GM18519 (cell line): ENCODE measurements at regions not wholly inside any gene's neighbourhood (a gene's known extent, or its start where the extent isn't known, plus 50 kb on each side); places are given as distances from the start of the nearest gene placed in this dataset.

Source experiments
- ATAC-seq: cut with Tn5 transposase; IDR thresholded peaks from one replicate; pipeline ENCODE4 v1.9.1; 2021; ENCODE audit warnings: mild to moderate bottlenecking, moderate library complexity; ENCODE audit not compliant: unreplicated experiment, low FRiP score

DNA sequence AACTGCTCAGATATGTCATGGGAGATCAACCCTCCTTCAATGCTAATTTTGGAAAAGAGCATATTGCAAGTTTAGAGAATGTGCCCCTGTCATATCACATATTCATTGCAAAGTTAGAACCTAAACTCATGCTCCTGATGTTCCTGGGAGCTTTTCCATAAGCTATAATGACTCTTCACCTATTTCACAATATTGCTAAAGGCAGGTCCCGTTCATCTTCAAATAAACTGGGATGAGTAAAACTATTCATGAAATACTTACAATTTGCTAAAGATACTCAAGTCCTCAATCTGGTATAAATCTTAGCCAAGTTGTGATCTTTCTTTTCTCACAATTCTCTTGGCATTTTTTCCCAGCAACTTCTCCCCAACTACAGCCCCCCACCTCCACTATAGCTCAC lies 121.7 kb upstream of the TNFAIP3 start:
- no peak for ATAC-seq

DNA sequence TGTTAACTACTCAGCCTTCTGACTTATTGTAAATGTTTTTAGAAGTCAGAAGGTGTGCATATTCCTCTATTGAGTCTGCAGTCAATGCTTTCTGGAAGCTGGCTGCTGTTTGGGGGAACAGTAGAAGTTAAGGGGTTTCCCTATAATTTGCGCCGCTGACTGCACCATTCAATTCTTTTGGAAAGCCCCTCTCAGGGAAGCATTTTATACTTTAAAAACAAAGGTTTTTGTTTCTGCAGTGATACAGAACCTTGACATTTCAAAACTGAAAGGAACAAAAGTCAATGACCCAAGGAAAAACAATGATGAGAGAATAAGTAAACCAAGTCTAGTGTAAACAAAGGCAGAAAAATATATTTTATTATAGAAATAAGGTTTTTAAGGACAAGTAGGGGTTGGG lies 120.8 kb upstream of the TNFAIP3 start:
- ATAC-seq, result no peak

DNA sequence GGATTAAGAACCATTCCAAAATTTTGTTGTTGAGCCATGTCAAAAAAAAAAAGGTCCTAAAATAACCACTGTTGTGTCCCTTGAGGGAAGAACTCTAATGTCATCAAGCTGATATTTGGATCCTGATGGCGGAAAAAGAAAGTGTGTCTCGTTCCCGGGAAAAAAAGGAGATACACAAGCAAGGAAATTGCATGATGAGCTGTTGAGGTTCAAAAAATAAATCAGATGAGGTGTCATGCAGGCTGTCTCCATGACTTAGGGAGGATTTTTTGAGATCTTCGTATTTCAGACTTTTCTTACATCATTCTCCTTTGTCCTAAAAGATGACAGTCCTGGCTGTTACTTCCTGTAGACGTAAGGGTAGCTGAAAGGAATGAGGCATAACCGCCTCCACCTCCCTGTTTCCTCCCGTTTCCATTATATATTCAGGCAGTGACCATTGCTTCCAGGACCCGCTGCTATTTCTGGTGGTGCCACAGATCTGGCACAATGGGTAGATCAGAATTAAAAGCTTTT lies 117.3 kb upstream of the TNFAIP3 start:
- no peak for ATAC-seq

DNA sequence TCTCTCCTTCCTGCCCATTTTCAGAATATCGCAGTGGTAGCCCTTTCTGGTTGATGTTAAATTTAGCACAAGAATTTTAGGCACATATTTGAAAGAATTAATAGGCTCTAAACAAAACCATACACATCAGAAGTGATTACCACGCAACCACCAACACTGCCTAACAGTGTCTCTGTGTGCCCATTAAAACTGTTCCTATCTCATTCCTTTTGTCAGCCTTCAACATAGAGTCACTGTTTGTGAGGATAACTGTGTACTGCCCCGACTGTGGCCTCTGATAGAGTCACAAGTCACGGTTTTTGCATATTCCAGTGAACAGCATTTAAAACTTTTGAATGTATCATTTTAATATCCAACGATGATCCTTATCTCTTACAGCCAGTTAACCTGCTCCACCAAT lies 116.8 kb upstream of the TNFAIP3 start:
- no peak for ATAC-seq

DNA sequence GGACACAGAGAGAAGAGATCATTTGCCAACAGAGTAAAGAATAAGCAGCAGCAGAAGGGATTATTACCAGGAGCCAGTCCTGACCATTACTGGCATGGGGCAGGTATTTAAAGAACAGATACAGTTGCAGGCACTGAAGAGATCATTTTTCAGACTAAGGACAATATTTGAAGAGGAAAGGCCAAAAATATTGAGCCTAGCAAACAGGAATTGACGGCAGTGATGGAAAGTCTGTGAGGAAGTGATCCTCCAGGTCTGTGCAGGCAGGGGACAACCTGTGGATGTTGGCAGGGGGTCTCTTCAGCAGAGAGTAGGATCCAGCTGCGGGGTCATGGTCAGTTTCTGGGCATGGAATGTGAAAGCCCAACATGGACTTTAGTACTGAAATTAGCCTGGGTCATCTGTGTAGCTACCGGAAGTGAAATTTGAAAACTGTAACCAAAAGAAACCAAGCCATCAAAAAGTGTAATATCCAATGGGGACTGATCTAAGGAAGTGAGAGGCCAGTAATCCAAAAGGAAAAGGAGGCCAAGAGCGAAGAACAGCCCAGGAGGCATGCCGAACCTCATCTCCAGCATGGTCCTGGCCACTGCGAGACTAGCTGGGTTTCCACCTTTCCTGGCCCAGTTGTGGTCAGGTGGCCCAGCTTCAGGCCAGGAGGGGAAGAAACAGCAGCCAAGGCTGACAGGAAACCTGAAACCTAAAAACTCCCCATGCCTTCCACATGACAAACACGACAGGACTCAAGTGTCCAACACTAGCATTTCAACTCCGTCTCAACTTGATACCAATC lies 115.1 kb upstream of the TNFAIP3 start:
- ATAC-seq, result no peak

DNA sequence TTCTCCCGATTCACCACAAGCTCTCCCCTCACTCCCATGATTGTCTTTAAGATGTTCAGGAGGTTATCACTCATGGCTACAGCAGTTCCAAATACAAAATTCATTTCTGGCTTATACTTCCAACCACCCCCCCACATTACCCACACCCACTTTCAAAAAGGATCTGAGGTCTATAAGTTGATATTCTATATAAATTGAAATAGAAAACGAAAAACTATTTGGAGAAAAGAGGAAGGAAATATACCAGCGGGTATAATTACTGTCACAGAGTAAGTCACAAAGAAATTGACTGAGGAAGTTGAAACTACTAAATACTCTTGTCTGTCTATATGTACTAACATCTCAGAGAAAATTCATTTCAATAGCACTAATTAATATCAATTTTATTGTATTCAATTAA lies 112.7 kb upstream of the TNFAIP3 start:
- ATAC-seq, result peak; percentile 57

DNA sequence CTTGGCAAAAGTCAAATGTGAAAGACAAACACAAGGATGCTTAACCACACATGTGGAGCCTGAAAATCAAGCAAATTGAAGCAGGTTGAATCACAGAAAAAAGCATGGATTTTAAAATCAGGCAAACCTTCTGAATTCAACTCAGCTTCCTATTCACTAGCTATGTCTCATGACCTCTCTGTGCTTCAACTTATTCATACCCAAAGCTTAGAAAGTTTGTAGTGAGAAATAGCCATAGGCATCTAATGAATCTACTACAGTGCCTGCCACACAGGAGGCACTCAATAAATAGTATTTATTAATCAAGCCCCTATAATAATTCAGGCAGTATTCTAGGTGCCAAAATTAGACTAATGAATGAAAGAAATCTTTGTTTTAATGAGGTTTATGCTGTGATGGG lies 112.2 kb upstream of the TNFAIP3 start:
- peak; percentile 34 for ATAC-seq

DNA sequence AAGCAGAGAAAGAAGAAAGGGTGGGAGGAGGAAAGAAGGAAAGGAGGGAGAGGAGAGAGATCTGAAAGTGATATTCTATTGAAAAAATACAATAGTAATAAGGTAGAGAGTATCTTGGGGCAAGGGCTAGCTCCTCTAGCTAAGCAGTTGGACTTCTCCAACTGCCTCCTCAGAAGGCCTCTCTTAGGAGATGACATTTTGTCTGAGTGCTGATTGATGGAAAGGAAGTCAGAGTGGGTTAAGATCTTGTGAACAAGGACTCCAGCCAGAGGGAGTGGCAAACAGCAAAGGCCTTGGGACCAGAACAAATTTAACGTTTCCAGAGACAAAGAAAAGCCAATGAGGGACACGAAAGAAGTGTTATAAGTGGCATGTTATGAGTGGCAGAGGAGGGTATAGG lies 111.8 kb upstream of the TNFAIP3 start:
- no peak for ATAC-seq

DNA sequence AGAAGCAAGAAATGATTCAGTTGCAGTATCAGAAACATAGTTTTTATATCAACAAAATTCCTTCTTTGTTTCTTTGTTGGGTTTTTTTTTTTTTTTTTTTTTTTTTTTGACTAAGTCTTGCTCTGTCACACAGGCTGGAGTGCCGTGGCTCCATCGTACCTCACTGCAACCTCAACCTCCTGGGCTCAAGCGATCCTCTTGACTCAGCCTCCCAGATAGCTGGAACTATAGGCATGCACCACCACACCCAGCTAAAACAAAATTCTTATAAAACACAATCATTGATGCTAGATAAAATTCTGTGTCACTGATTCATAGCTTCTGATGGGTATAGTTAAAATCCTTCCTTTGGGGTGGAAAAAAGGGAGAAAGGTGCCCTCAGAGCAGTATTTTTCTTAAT lies 110.3 kb upstream of the TNFAIP3 start:
- no peak for ATAC-seq

DNA sequence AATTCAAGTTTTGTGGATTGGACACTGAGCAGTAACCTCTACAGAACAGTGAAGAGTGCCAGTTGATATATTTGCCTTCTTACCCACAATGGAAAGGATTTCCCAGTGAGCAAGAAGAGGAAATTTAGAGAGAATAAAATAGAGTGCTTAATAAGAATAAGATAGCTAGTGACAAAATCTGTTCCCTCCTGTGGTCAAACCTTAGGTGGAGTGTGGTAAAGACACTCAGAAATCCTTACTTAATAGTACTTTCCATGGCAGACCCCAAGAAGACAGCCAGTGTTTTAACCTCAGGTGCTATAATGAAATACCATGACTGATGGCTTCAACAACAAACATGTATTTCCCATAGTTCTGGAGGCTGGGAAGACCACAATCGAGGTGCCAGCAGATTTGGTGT lies 108.4 kb upstream of the TNFAIP3 start:
- ATAC-seq, result no peak

DNA sequence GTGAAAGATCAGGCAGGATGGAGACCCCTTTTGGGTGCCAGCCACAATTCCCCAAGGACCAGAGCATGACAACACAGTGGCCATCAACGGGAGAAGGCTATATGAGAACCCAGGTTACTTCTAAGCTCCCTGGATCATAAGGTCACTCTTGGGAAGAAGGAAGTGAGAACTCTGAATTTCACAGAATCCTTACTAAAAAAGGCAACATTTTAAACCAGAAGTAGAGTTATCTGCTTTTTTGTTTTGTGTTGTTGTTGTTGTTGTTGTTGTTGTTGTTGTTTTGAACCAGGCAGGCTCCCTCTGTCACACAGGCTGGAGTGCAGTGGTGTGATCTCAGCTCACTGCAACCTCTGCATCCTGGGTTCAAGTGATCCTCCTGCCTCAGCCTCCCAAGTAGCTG lies 107.4 kb upstream of the TNFAIP3 start:
- ATAC-seq, result no peak

DNA sequence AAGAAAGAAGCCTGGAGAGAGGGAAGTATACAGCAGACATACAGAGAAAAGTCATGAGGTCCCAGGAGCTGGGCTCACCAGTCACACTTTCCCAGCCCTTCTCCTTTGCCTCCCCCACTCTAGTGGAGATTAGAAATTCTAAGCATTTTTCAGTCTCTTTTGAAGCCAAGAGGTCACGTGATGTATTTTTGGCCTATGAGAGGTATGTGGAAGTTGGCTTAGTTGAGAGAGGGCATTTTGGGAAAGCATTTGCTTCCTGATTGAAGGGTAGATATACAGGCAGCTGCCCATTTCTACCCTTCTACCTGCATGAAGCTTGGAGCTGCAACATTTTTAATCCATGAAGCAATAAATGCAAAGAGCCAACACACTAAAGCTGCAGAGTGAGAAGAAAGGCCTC lies 106.0 kb upstream of the TNFAIP3 start:
- no peak for ATAC-seq

DNA sequence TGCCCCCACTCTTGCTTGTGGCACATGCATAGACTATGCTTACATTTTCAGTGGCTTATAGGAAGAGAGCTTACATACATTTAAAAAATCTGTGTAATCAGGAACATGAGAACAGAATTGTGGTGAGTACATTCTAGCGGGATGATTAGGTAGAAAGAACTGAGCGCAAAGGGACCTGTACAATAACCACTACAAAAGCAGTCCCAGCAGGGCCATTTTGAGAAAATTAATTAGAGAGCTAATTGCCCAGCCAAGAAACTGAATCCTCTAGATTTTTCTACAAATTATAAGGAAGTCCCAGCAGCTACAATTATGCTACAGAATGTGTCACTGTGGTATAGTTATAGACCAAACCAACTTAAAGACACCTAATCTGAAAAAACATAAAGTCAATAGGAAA lies 105.6 kb upstream of the TNFAIP3 start:
- ATAC-seq, result no peak

DNA sequence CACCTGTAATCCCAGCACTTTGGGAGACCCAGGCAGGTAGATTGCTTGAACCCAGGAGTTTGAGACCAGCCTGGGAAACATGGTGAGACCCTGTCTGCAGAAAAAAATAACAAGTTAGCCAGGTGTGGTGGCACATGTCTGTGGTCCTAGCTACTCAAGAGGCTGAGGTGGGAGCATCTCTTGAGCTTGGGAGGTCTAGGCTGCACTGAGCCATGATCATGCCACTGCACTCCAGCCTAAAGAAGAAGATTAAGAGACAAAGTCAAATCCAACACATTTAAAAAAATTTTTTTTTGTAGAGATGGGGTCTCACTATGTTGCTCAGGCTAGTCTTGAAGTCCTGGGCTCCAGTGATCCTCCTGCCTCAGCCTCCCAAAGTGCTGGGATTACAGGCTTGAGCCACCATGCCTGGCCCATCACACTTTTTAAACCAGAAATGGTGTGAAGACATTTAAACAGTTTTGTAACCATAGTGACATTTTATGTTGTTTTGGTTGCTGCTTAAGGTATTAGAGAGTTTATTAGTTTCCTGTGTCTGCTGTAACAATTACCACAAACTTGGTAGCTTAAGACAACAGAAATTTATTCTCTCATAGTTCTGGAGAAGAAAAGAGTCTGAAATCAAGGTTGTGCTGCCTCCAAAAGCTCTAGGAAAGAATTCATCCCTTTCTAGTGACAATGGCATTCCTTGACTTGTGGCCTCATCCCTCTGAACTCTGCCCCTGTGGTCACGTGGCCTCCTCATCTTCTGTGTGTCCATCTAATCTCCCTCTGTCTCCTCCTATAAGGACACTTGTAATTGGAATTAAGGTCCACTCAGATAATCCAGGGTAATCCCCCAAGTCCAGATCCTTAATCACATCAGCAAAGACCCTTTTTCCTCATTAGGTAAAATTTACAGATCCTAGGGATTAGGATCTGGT lies 104.6 kb upstream of the TNFAIP3 start:
- ATAC-seq, result no peak

DNA sequence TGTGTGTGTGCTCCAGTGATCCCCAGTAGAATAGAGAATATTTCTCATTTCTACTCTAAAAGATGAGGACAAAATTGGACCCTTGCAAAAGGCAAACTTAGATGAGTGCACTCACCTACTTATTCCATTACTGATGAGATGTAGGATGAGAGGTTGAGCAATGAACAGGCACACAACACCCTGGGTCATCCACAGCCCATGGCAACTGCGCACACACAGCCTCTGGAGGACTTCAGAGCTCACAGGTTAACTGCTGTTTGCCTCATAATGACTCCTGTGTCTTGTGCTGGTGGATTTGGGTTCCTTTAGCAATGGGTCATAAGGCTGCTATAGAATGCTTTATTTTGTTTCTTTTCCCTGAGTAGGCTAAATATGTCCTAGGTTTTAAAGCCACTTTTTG lies 103.6 kb upstream of the TNFAIP3 start:
- ATAC-seq, result no peak

DNA sequence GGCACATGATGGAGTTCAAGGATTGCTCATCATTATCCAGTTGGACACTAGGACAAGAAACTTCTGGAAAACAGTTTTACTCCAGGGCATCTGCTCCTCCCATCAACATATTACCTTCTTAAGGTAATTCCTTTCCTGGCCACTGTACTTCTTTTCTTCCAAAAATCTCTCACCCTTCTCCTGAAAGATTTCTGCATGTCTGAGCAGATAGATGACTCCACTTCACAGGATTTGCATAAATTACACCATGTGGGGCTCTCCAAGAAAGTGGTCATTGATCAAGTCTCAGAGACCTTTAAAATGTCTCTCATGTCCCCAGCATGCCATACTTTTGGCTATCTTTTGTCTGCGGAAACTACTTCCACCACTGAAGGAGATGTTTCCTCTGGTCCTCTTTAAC lies 103.2 kb upstream of the TNFAIP3 start:
- ATAC-seq, result no peak

DNA sequence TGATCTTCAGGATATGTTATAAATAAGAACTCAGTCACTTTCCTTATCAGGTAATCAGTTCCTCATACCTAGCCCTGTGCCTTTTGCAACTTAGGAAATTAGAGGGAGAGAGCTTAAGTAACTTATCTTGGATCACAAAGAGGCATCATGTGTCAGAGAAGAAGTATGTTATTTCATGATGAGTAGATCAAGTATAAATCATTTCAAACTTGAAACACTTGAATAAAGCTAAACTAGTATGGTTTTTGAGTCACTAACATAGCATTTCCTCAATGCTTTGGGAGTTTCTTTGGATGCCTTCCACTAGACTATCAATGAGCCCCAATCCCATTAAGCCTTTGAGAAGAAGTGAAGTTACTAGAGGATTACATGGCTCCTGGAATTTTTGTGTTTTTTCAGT lies 102.6 kb upstream of the TNFAIP3 start:
- no peak for ATAC-seq

DNA sequence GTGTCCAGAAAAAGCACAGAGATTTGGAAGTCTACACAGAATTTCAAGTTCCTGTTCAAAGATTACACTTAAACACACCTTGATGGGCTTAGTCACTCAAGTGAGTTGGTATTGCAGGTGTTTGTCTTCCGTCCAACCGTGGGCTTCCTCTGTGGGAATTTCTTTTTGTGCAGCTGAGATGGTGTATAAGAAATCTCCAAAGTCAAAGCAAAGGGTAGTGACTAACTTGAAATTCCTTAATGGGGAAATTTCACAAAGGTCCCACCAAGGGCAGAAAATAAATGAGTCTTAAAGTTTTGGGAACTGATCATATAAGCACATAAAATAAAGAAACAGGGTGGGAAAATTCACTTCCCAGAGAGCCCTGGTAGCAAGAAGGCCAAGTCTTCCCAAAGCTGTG lies 102.0 kb upstream of the TNFAIP3 start:
- ATAC-seq, result no peak

DNA sequence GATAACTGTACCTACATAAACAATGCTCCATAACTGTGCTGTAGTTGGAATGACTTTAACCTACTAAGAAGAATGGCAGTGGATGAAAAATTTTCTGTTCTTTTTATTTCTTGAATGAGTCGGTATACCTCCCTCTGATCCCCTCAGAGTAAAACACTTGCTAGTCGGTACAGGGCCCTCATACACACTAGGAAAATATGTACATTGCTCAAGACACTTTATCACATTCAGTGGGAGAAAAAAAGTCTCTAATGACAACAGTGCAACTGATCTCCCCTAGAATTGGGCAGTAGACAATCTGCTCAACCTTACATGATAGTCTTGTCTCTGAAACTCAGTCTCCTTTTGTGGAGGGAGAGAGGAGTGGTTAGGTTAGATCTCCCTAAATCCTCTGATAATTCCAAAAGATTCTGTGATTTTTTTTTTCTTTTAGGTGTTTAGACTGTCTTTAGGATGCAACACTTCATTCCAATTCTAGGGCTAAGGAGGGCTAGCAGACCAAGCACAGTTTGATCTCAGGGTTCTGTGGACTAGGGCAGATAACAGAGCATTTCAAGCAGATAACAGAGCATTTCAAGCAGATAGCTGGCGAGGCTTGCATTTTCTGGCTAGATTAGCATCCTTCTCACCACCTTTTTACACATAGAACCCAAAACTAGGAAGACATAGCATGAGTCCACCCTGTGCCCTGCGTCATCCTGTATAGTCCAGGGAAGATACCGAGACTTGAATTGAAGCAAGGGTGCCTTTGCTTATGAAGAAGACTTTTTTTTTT lies 100.3 kb upstream of the TNFAIP3 start:
- ATAC-seq, result no peak

DNA sequence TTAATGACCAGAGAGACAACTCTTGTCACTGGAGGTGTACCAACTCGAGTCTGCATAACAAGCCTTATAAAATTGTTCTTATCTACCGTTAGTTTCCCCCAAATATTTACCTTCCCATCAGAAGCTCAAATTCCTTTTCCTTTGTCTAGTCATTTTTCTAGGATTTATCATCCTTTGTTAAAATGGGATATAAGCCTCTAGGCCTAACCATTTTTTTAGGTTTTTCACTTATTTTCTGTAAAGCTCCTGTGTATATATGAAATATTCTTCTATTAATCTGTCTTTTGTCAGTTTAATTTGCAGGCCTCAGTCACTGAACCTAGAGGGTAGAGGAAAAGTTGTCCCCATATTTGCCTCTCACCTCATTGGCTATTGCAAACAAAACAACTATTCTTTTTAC lies 99.6 kb upstream of the TNFAIP3 start:
- ATAC-seq, result no peak
